ENCODE measurements at regions not wholly inside any gene's neighbourhood (a gene's known extent, or its start where the extent isn't known, plus 50 kb on each side); places are given as distances from the start of the nearest gene placed in this dataset.

- H3K4me1 Mint-ChIP-seq (ENCODE audit: low read depth), result peaks cover 22% of the 10 kb centered on the region
- no peak for ATAC-seq
- peaks cover 2% of the 10 kb centered on the region for H3K36me3 Mint-ChIP-seq (ENCODE audit: insufficient read depth)
Measured at GRCh38 chrX:10055430-10055829, 88.3 kb downstream of the CLDN34 start.

GRCh38 chrX:10062352-10062751, 94.4 kb upstream of the CLCN4 start:
- DNase-seq (no peak), ATAC-seq (no peak)
- Mint-ChIP-seq H3K4me3 (no peak overlapping the region), H3K9me3 (no peaks in the 10 kb centered on the region), H3K36me3 (ENCODE audit: insufficient read depth) (peaks cover 10% of the 10 kb centered on the region), H3K4me1 (ENCODE audit: low read depth) (peaks cover 12% of the 10 kb centered on the region), H3K27me3 (ENCODE audit: low read depth) (no peaks in the 10 kb centered on the region)

More at GRCh38 chrX:10055430-10055829, 88.3 kb downstream of the CLDN34 start:
- H3K4me3 Mint-ChIP-seq, result no peak overlapping the region
- DNase-seq, result no peak
- no peaks in the 10 kb centered on the region for H3K27me3 Mint-ChIP-seq (ENCODE audit: low read depth)
- no peaks in the 10 kb centered on the region for H3K9me3 Mint-ChIP-seq

- DNase-seq (no peak), ATAC-seq (no peak)
- no peak overlapping the region for H3K4me3 Mint-ChIP-seq
- H3K27me3 Mint-ChIP-seq (ENCODE audit: low read depth), result no peaks in the 10 kb centered on the region
- H3K4me1 Mint-ChIP-seq (ENCODE audit: low read depth), result peaks cover 10% of the 10 kb centered on the region
- H3K36me3 Mint-ChIP-seq (ENCODE audit: insufficient read depth), result peaks cover 15% of the 10 kb centered on the region
- no peaks in the 10 kb centered on the region for H3K9me3 Mint-ChIP-seq
Measured at GRCh38 chrX:10062980-10063379, 93.8 kb upstream of the CLCN4 start.

- Mint-ChIP-seq H3K9me3 (no peaks in the 10 kb centered on the region), H3K4me1 (ENCODE audit: low read depth) (peaks cover 4% of the 10 kb centered on the region), H3K36me3 (ENCODE audit: insufficient read depth) (peaks cover 15% of the 10 kb centered on the region), H3K4me3 (no peak overlapping the region), H3K27me3 (ENCODE audit: low read depth) (no peaks in the 10 kb centered on the region)
- ATAC-seq (no peak), DNase-seq (no peak)
Measured at GRCh38 chrX:10064736-10065135, 92.0 kb upstream of the CLCN4 start.

- H3K36me3 Mint-ChIP-seq (ENCODE audit: insufficient read depth), result peaks cover 15% of the 10 kb centered on the region
- H3K9me3 Mint-ChIP-seq, result no peaks in the 10 kb centered on the region
- no peak for ATAC-seq
- no peak for DNase-seq
- H3K27me3 Mint-ChIP-seq (ENCODE audit: low read depth), result no peaks in the 10 kb centered on the region
- no peak overlapping the region for H3K4me3 Mint-ChIP-seq
- H3K4me1 Mint-ChIP-seq (ENCODE audit: low read depth), result peaks cover 8% of the 10 kb centered on the region
Measured at GRCh38 chrX:10070714-10071436, 85.9 kb upstream of the CLCN4 start.

GRCh38 chrX:10071451-10072144, 85.2 kb upstream of the CLCN4 start:
- Mint-ChIP-seq H3K27me3 (ENCODE audit: low read depth) (no peaks in the 10 kb centered on the region), H3K4me1 (ENCODE audit: low read depth) (peaks cover 8% of the 10 kb centered on the region), H3K9me3 (no peaks in the 10 kb centered on the region), H3K4me3 (no peak overlapping the region), H3K36me3 (ENCODE audit: insufficient read depth) (peaks cover 11% of the 10 kb centered on the region)
- DNase-seq (no peak), ATAC-seq (no peak)

GRCh38 chrX:10072786-10073568, 83.8 kb upstream of the CLCN4 start:
- no peak overlapping the region for H3K4me3 Mint-ChIP-seq
- H3K36me3 Mint-ChIP-seq (ENCODE audit: insufficient read depth), result no peaks in the 10 kb centered on the region
- ATAC-seq (no peak), DNase-seq (no peak)
- H3K9me3 Mint-ChIP-seq, result no peaks in the 10 kb centered on the region
- H3K27me3 Mint-ChIP-seq (ENCODE audit: low read depth), result no peaks in the 10 kb centered on the region
- H3K4me1 Mint-ChIP-seq (ENCODE audit: low read depth), result peaks cover 15% of the 10 kb centered on the region

- H3K4me1 Mint-ChIP-seq (ENCODE audit: low read depth), result peaks cover 18% of the 10 kb centered on the region
- ATAC-seq, result no peak
- H3K36me3 Mint-ChIP-seq (ENCODE audit: insufficient read depth), result no peaks in the 10 kb centered on the region
- no peak for DNase-seq
- no peaks in the 10 kb centered on the region for H3K9me3 Mint-ChIP-seq
- H3K4me3 Mint-ChIP-seq, result no peak overlapping the region
- H3K27me3 Mint-ChIP-seq (ENCODE audit: low read depth), result no peaks in the 10 kb centered on the region
Measured at GRCh38 chrX:10073671-10074070, 83.1 kb upstream of the CLCN4 start.

GRCh38 chrX:10074241-10074941, 82.4 kb upstream of the CLCN4 start:
- Mint-ChIP-seq H3K36me3 (ENCODE audit: insufficient read depth) (no peaks in the 10 kb centered on the region), H3K9me3 (no peaks in the 10 kb centered on the region), H3K4me1 (ENCODE audit: low read depth) (peaks cover 18% of the 10 kb centered on the region), H3K27me3 (ENCODE audit: low read depth) (no peaks in the 10 kb centered on the region), H3K4me3 (no peak overlapping the region)
- DNase-seq (no peak), ATAC-seq (no peak)

- DNase-seq (no peak), ATAC-seq (no peak)
- no peaks in the 10 kb centered on the region for H3K27me3 Mint-ChIP-seq (ENCODE audit: low read depth)
- peaks cover 9% of the 10 kb centered on the region for H3K4me1 Mint-ChIP-seq (ENCODE audit: low read depth)
- no peak overlapping the region for H3K4me3 Mint-ChIP-seq
- H3K36me3 Mint-ChIP-seq (ENCODE audit: insufficient read depth), result peaks cover 9% of the 10 kb centered on the region
- no peaks in the 10 kb centered on the region for H3K9me3 Mint-ChIP-seq
Measured at GRCh38 chrX:10076765-10077164, 80.0 kb upstream of the CLCN4 start.

GRCh38 chrX:10077425-10078188, 79.2 kb upstream of the CLCN4 start:
- no peak for DNase-seq
- peak in 1 of 2 donors; percentile 40 for ATAC-seq
- H3K4me1 Mint-ChIP-seq (ENCODE audit: low read depth), result peaks cover 13% of the 10 kb centered on the region
- no peak overlapping the region for H3K4me3 Mint-ChIP-seq
- H3K27me3 Mint-ChIP-seq (ENCODE audit: low read depth), result no peaks in the 10 kb centered on the region
- H3K9me3 Mint-ChIP-seq, result no peaks in the 10 kb centered on the region
- peaks cover 9% of the 10 kb centered on the region for H3K36me3 Mint-ChIP-seq (ENCODE audit: insufficient read depth)

- Mint-ChIP-seq H3K9me3 (no peaks in the 10 kb centered on the region), H3K36me3 (ENCODE audit: insufficient read depth) (peaks cover 11% of the 10 kb centered on the region), H3K4me1 (ENCODE audit: low read depth) (peaks cover 20% of the 10 kb centered on the region), H3K4me3 (no peak overlapping the region), H3K27me3 (ENCODE audit: low read depth) (no peaks in the 10 kb centered on the region)
- ATAC-seq, result no peak
- DNase-seq, result no peak
Measured at GRCh38 chrX:10078266-10078665, 78.5 kb upstream of the CLCN4 start.

GRCh38 chrX:10079231-10079630, 77.5 kb upstream of the CLCN4 start:
- ATAC-seq (no peak), DNase-seq (no peak)
- Mint-ChIP-seq H3K9me3 (no peaks in the 10 kb centered on the region), H3K4me1 (ENCODE audit: low read depth) (peaks cover 29% of the 10 kb centered on the region), H3K4me3 (no peak overlapping the region), H3K36me3 (ENCODE audit: insufficient read depth) (peaks cover 11% of the 10 kb centered on the region), H3K27me3 (ENCODE audit: low read depth) (no peaks in the 10 kb centered on the region)

Data from activated T-cell treated with anti-CD3 and anti-CD28 coated beads, Interleukin-2, amount 50 U/mL, for 4 hours (primary cell).